HG03066 (cell line): ENCODE measurements at regions not wholly inside any gene's neighbourhood (a gene's known extent, or its start where the extent isn't known, plus 50 kb on each side); places are given as distances from the start of the nearest gene placed in this dataset.

Experiments used
- ATAC-seq: cut with Tn5 transposase; IDR thresholded peaks from one replicate; pipeline ENCODE4 v1.9.1; 2021; ENCODE audit warnings: low read depth; ENCODE audit not compliant: unreplicated experiment

DNA sequence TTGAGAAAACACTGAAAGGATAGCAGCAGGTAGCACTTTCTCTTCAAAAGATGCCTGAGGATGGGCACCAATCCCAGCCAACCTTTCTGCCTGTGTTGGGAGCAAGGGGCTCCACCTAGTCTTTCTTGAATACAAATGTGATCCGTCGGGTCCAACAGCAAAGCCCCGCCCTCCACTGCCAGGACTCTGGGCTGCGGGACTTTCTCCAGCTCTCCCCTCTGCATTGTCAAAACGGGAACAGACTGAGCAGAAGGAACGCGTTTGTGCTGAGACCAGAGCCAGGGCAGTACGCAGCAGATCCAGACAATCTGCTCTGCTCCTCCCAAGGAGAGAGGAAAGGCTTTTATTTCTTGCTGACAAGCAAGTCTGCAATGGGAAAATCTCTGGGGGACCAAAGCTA lies 139.7 kb downstream of the SEC61B start:
- no peak for ATAC-seq

- ATAC-seq, result no peak
Measured at GRCh38 chr9:99362321-99362720, 140.2 kb downstream of the SEC61B start.

DNA sequence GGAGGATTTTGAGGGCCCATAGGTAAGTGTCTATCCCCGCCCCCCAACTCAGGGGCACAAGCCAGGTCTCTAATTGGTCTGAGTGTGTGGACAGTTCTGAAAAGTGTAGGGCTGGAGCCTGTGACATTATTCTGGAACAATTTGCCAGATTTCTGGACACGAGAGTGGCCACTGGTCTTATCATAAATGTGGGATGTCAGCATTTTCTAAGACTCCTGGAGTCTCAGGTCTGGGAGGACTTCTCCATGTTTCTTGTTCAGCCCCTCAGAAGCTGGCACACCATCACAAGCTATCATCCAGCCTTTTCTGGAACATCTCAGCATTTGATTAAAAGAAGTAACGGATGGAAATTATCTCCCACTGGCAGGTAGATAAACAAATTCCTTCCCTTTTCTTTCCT lies 141.4 kb downstream of the SEC61B start:
- no peak for ATAC-seq

DNA sequence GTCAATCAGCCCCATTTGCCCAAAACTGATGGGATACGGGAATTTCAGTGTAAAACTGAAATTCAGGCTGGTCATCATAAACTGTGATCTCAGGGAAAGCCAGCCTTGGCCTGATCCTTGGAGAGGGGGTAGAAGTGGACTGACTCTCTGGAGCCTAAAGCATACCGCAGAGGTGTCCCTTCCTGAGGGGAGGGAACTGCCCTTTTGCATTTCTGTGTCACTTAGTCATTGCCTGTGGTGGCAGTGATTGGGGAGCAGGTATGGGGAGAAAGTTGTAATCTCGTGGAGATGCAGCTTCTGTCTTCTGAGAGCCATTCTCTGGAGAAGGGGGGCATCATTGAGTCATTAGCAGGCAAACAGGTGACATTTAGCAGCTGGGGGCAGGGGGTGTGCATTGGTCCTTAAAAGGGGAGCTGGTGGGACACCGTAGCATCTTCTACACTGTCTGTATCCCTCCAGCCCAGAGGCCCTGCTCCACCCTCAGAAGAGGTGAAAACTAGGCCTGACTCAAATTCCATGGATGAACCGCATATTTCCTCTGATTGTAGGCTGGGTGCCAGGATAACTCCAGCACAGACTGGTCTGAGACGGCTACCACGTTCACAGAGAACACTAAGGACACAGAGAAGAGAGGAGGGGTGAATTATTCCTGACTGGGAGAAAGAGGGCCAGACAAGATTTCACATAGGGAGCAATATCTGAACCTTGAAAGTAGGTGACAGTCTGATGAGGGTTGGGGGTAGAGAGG lies 143.3 kb downstream of the SEC61B start:
- no peak for ATAC-seq

- ATAC-seq, result no peak
Measured at GRCh38 chr9:99366183-99366582, 144.1 kb downstream of the SEC61B start.

DNA sequence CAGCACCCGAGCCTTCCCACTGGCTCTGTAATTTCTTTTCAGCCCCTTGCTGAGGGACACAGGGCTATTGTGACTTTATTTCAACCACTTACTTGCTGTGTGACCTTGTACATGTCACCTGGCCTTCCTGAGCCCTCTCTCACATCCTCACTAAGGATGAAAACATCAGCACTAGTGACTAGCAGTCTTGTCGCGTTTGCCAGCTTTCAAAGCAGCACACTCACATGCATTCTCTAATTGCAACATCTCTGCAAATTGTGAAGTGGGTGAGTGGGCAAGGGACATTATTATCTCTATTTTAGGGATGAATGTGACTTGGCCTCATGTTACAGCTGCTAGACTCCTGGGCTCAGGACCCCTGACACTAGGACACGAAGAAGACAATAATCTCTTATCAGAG lies 144.5 kb downstream of the SEC61B start:
- ATAC-seq, result no peak

DNA sequence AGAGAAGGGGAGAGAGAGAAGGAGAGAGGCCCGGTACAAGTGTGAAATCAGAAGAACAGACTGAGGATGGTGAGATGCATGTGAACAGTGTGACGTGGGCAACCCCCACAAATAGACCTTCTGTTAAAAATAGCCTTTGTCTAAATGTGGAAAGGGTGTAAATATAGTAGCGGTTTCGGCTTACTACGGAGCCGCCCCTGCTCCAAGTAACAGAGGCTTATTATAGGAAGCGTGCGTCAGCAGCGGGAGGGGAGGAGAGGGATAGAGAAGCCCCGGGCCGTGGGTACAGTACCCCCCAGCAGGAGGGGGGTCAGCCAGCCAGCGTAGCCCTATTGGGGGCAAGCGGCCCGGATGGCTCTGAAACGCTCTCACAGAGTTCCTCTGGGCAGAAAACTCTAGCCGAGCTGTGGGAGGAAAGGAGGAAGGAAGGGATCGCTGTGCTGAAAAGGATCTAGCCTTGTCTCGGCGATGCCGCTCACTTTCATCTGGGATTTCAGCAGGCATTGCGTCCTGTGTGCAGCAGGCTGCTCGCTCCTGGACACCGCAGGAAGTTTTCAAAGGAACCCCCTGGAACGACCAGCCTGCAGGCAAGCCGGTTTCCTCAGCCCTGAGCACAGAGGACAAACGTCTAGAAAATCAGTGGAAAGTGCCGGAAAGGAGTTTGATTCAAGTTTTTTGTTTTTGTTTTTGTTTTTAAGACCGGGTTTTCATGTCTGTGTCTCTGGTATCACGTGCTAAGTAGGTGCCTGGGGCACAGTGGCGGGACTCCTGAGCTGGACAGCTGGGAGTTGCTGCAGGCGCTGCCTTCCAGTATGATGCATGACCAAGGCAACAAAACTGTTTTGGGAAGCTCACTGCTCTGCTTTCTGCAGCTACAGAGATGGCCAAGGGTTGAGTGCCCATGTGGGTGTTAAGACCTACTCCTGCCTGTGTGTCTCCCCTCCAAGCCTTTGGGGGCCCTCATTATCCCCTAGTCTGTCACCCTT lies 146.6 kb downstream of the SEC61B start:
- ATAC-seq, result peak; percentile 82

DNA sequence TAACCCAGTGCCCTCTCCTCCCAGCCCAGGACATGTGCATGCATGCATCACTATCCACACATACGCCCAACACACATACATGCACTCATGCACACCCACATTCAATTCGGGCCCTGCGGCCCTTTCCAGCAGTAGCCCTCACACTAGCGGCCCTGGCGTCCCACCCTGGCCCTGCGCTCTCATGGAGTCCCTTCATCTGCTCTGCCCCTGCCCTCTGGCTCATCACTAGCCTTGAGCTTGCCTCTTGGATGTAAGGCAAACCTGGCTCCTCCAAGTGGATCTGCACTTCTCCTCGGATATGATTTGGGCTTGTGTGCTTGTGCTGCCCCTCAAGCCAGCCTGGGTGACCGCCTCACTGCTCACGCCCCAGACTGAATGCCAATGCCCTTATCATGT lies 147.2 kb downstream of the SEC61B start:
- ATAC-seq, result no peak

GRCh38 chr9:99370376-99370775 lies 148.3 kb downstream of the SEC61B start:
- ATAC-seq, result no peak

DNA sequence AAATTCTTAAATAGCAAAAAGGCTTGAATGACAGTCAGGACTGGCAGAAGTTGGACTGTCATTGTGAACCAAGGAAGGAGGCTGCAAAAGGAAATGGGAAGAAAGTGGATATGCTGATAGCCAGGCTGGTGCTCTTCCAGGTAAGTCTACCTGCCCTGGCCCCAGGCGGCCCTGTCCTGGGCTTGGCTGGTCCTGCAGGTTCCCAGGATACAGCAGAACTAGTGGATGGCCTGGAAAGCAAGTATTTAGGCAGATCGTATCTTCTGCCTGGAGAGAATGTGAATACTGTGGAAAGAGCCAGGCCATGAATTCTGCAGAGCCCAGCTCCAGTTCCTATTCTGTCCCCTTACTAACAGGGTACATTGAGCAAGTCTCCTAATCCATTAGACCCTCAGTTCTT lies 149.3 kb downstream of the SEC61B start:
- no peak for ATAC-seq

- ATAC-seq, result no peak
Measured at GRCh38 chr9:99373912-99374311, 151.8 kb downstream of the SEC61B start.

DNA sequence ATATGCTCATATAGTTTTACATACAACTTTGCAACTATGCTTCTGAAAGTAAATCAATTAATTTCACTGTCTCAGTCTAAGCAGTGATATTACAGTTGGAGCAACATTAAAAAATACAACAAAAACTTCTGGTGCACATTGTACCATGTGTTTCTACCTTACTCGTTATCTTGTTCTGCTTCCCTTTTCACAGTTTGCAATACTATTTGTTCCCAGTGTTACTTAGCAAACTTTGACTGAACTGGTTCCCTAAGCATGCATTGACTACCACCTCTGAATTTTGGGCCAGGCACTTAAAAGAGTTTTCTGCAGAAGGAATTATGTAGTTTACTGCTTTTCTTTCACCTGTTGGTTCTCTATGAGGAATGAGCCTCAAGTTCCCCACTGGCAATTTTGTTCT lies 152.7 kb downstream of the SEC61B start:
- ATAC-seq, result no peak

- no peak for ATAC-seq
Measured at GRCh38 chr9:99375481-99375880, 153.4 kb downstream of the SEC61B start.

DNA sequence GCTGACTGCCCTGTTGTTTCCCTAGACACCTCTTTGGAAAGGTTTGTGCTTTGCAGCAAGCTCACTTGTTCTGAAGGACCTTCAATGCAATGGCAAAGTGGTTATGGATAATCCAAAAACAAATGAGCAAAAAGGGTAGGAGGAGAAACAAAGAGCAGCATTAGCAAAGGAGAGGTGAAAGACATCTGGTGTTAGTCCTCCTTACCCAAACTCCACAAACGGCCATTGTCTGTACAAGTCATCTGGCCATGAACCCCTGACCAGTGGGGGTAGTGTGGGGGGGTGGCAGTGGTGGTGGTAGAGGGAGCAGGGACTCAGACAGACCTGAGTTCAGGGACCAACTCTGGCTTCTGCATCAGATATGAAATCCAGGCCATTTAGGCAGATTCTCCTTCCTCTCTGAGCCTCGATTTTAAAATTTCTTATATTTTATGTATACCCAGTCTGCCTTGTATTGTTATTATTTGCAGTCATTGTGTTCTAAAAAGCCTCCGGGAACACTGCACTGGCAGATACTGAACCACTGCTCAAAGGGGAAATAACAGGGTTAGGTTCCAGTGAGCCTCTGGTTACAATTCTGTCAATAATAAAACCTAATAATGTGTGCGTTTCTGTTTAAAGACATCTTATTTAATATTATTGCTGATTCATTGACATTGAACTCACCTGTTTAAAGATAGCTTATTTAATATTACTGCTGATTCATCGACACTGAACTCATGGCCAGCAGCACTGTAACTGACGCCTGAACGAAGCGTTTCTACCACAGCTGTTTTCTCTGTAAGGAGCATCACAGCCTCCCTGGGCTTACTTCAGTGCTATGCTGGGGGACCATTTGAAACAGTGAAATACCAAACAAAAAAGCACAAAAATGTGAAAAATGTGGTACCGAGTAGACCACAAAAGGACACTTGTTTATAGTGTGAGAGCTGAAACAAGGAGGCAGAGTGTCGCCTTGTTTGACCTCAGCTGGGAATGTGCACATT lies 156.0 kb downstream of the SEC61B start:
- ATAC-seq, result no peak

DNA sequence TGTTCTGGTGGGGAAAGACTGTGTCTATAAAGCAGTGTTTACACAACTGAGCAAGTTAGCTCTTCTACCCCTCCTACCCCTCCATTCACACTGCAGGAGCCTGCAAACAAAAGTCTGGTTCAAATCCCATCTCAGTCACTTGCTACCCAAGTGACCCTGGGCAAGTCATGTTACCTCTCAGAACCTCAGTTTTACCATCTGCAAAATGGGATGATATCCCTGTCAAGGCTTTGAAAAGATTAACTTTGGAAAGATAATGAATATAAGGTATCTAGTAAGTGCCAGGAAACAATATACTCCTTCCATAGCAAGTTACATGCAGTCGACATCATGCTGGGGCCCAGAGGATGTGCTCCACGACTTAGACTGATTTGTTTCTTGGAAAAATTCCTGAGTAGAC lies 161.5 kb downstream of the SEC61B start:
- no peak for ATAC-seq

- ATAC-seq, result no peak
Measured at GRCh38 chr9:99385215-99385614, 163.1 kb downstream of the SEC61B start.

GRCh38 chr9:99385814-99386279 lies 163.8 kb downstream of the SEC61B start:
- no peak for ATAC-seq

- ATAC-seq, result no peak
Measured at GRCh38 chr9:99387431-99387830, 165.3 kb downstream of the SEC61B start.

DNA sequence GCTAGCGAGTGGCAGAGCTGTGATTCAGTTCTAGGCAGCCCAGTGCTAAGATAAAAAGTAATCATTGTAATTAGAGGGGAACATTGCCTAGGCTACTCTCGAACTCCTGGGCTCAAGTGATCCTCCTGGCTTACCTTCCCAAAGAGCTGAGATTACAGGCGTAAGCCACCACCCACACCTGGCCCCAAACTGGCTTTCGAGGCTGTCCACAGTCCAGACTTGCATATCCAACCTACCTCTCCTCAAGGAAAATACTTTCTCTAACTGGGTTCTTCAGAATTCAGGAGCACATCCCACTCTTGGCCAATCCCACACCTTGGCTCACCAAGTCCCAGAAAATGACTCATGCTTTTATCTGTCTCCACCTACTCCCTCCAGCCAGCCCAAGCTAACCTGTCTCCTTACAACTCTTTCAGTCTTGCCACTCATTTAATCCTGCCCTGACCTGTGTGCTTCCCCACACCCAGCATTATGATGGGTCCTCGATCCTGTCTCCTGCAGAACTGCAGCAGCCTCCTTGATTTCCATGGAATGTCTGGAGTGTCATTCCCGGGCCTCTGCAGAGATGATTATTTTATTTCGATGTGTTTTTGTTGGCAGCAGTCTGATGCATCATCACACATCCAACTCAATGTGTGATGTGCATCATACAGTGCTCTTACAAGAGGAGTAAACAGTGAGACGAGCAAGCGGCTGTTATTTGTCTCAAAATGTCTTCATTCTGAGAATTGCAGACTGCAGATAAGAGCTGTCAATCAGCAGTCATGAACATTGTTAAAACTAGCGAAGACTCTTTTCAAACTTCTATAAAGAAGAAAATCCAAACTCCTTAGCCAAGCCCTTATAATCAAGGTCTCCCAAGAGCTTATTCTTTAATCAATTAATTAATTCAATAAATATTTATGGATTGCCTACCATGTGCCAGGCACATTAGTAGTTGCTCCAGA lies 167.3 kb downstream of the SEC61B start:
- ATAC-seq, result no peak
